CD4-positive, alpha-beta T cell (primary cell): ENCODE measurements at regions not wholly inside any gene's neighbourhood (a gene's known extent, or its start where the extent isn't known, plus 50 kb on each side); places are given as distances from the start of the nearest gene placed in this dataset.

Experiments
- ATAC-seq: fragments of 200-7000 bp; cut with Tn5 transposase; one replicate; pipeline ENCODE4 v1.10.0; 2022; ENCODE audit warnings: mild to moderate bottlenecking; ENCODE audit not compliant: poor library complexity
- CTCF ChIA-PET: fragments of 350-600 bp; sonication (Branson Sonifier 250); formaldehyde crosslinking; loops from one replicate; lab custom pipeline; 2021; ENCODE audit warnings: antibody characterized with exemption, inconsistent platforms; lab: Charles Lee
- POLR2A ChIA-PET: fragments of 350-600 bp; sonication (Branson Sonifier 250); formaldehyde crosslinking; loops from one replicate; lab custom pipeline; 2021; ENCODE audit warnings: antibody characterized with exemption, inconsistent platforms; lab: Charles Lee
- DNase-seq, 14 experiments: peaks; one replicate each; pipeline ENCODE4 v3.0.0-alpha.2; 2013 to 2020; ENCODE audit warnings: mixed read lengths in 2 of 14
- H3K27ac ChIP-seq, 2 donors: one replicate each; pipeline versions ENCODE4 v1.5.1 to v1.7.0; 2013; ENCODE audit warnings: low read length in 2 of 2, low read depth in 1 of 2, mild to moderate bottlenecking in 1 of 2
- H3K27me3 ChIP-seq, 2 experiments: 1 replicate in 1 of 2; 2 replicates in 1 of 2; pipeline versions ENCODE4 v1.6.1 to v1.7.0; 2013; ENCODE audit warnings: low read length in 2 of 2, control low read depth in 1 of 2, mild to moderate bottlenecking in 1 of 2, moderate library complexity in 1 of 2; ENCODE audit not compliant: insufficient read depth in 2 of 2, control insufficient read depth in 1 of 2
- H3K36me3 ChIP-seq: one replicate; pipeline ENCODE4 v1.6.1; 2013; ENCODE audit warnings: low read length, control low read depth; ENCODE audit not compliant: insufficient read depth
- H3K4me1 ChIP-seq: one replicate; pipeline ENCODE4 v1.6.1; 2013; ENCODE audit warnings: low read length, control low read depth; ENCODE audit not compliant: insufficient read depth
- H3K4me3 ChIP-seq: one replicate; pipeline ENCODE4 v1.5.1; 2013; ENCODE audit warnings: mild to moderate bottlenecking, low read length, moderate library complexity
- H3K9me3 ChIP-seq, 2 experiments: 1 replicate in 1 of 2; 2 replicates in 1 of 2; pipeline versions ENCODE4 v1.6.1 to v1.7.0; 2013; ENCODE audit warnings: low read length in 2 of 2, mild to moderate bottlenecking in 2 of 2, control low read depth in 1 of 2, moderate library complexity in 1 of 2; ENCODE audit not compliant: control insufficient read depth in 1 of 2, insufficient read depth in 1 of 2
- H3K27ac Mint-ChIP-seq: one replicate; pipeline ENCODE4 v1.8.0; 2020; ENCODE audit warnings: mixed read lengths
- H3K27me3 Mint-ChIP-seq: one replicate; pipeline ENCODE4 v1.8.0; 2021; ENCODE audit warnings: mixed read lengths
- H3K36me3 Mint-ChIP-seq: one replicate; pipeline ENCODE4 v1.8.0; 2021; ENCODE audit warnings: low read depth, mixed read lengths
- H3K4me1 Mint-ChIP-seq: one replicate; pipeline ENCODE4 v1.8.0; 2021; ENCODE audit warnings: low read depth, mixed read lengths
- H3K4me3 Mint-ChIP-seq: one replicate; pipeline ENCODE4 v1.8.0; 2020; ENCODE audit warnings: mild to moderate bottlenecking, mixed read lengths
- H3K9me3 Mint-ChIP-seq: one replicate; pipeline ENCODE4 v1.8.0; 2020; ENCODE audit warnings: mixed read lengths
- CTCF ChIP-seq: fragments of 200-600 bp; IDR thresholded peaks from one replicate; pipeline ENCODE4 v1.8.0; 2022; ENCODE audit warnings: antibody characterized with exemption, mild to moderate bottlenecking
- intact Hi-C, 2 experiments: fragments of 100-400 bp; cut with DNase I in 1 of 2; cut with micrococcal nuclease in 1 of 2; formaldehyde crosslinking; loops; one replicate each; pipeline versions ENCODE4 v1.15.1 to v1.9.0; 2023 to 2025; cut with DNase I, micrococcal nuclease

DNA sequence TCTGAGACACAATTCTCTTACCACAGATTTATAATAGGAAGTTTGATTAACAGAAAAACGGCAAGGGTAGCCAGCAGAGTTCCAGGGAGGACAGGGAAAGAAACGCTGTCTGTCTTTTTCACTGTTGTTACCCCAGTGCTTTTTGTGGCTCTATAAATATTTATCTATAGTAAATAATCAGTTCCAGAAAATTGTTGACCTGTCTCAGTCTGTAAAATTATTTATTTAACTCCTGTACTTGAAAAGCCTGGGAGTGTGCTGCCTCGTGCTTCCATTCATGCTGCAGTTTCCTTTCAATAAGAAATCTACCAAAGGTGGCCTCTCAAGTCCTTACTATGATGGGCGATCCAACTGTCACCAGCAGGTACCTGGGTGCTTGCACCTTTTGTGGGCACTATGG, 102.9 kb downstream of the ETAA1 start:
- Histone ChIP-seq H3K9me3 (no peaks in the 10 kb centered on the region), H3K27ac (no peak overlapping the region), H3K27me3 (no peaks in the 10 kb centered on the region), H3K4me1 (no peaks in the 10 kb centered on the region), H3K36me3 (no peaks in the 10 kb centered on the region), H3K4me3 (no peak overlapping the region)
- ATAC-seq = no peak
- POLR2A ChIA-PET = no interaction called here
- CTCF ChIA-PET = no interaction called here
- Mint-ChIP-seq H3K4me1 (no peaks in the 10 kb centered on the region), H3K4me3 (no peak overlapping the region), H3K27ac (no peak overlapping the region), H3K27me3 (peaks cover 4% of the 10 kb centered on the region), H3K9me3 (peaks cover 3% of the 10 kb centered on the region), H3K36me3 (no peaks in the 10 kb centered on the region)
- TF ChIP-seq CTCF = no peak
- intact Hi-C loops = no loop called here
- no peak for DNase-seq

DNA sequence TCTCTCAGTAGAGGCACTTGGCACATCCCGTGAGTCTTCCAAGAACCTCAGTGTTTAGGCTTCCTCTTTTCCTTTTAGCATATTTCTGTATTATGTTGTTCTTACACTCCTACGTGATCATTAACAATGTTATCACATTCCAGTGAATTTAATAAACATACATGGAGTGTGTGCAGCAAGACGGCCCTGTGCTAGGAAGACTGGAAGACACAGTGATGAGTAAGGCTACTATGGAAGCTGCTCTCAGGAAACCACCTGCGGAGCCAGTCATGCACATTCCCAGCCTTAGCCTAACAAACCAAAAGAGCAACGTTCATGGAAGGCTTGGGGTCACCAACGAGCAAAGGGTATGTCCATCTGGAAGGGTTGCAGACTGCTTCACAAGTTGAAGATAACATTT, 103.4 kb downstream of the ETAA1 start:
- H3K27ac ChIP-seq = no peak overlapping the region
- Mint-ChIP-seq H3K4me3 (no peak overlapping the region), H3K9me3 (peaks cover 3% of the 10 kb centered on the region), H3K27me3 (peaks cover 4% of the 10 kb centered on the region), H3K36me3 (no peaks in the 10 kb centered on the region), H3K4me1 (no peaks in the 10 kb centered on the region), H3K27ac (no peak overlapping the region)
- H3K9me3 ChIP-seq = no peaks in the 10 kb centered on the region
- no peak for ATAC-seq
- CTCF ChIA-PET = no interaction called here
- H3K4me3 ChIP-seq = no peak overlapping the region
- POLR2A ChIA-PET = no interaction called here
- H3K4me1 ChIP-seq = no peaks in the 10 kb centered on the region
- H3K27me3 ChIP-seq = no peaks in the 10 kb centered on the region
- intact Hi-C loops = no loop called here
- TF ChIP-seq CTCF = no peak
- DNase-seq = no peak
- no peaks in the 10 kb centered on the region for H3K36me3 ChIP-seq

- Mint-ChIP-seq H3K4me1 (no peaks in the 10 kb centered on the region), H3K36me3 (no peaks in the 10 kb centered on the region), H3K4me3 (no peak overlapping the region), H3K27me3 (peaks cover 4% of the 10 kb centered on the region), H3K9me3 (peaks cover 3% of the 10 kb centered on the region), H3K27ac (no peak overlapping the region)
- ChIA-PET CTCF (no interaction called here), POLR2A (no interaction called here)
- ATAC-seq = no peak
- Histone ChIP-seq H3K27me3 (no peaks in the 10 kb centered on the region), H3K9me3 (no peaks in the 10 kb centered on the region), H3K4me1 (no peaks in the 10 kb centered on the region), H3K27ac (no peak overlapping the region), H3K36me3 (no peaks in the 10 kb centered on the region), H3K4me3 (no peak overlapping the region)
- DNase-seq = no peak
- intact Hi-C loops = no loop called here
- TF ChIP-seq CTCF = no peak
Measured at GRCh38 chr2:67502346-67503065, 105.4 kb downstream of the ETAA1 start.
